A549 (cell line): ENCODE measurements at regions not wholly inside any gene's neighbourhood (a gene's known extent, or its start where the extent isn't known, plus 50 kb on each side); places are given as distances from the start of the nearest gene placed in this dataset.

Source experiments
- ATAC-seq, 2 experiments: fragments of 200-7000 bp in 1 of 2; fragments of >200 bp in 1 of 2; cut with Nextera tagmentation in 1 of 2; cut with Tn5 transposase in 1 of 2; 3 replicates each; pipeline versions ENCODE4 v1.8.0 to v1.9.1; 2018 to 2020; ENCODE audit warnings: mild to moderate bottlenecking in 1 of 2, moderate library complexity in 1 of 2
- CTCF ChIA-PET: fragments of 300-600 bp; sonication (Branson Sonifier 250); formaldehyde crosslinking; extraction: SDS; loops from one replicate; lab custom pipeline; 2021; ENCODE audit warnings: antibody characterized with exemption, inconsistent platforms; lab: Yijun Ruan, JAX
- POLR2A ChIA-PET: fragments of 350-600 bp; formaldehyde crosslinking; extraction: SDS; loops from one replicate; lab custom pipeline; 2021; ENCODE audit warnings: antibody characterized with exemption, inconsistent platforms; lab: Yijun Ruan, JAX
- DNase-seq, 2 experiments: peaks; one replicate each; pipeline versions ENCODE4 v3.0.0 to v3.0.0-alpha.2; 2011 to 2016; ENCODE audit warnings: low read depth in 1 of 2, low spot score in 1 of 2
- FAIRE-seq: peaks from 2 replicates; lab custom pipeline; 2011; peaks lifted over from hg19 to GRCh38; lab: Jason Lieb, UNC
- H3K27ac ChIP-seq, 2 experiments: fragments of >200 bp; sonication (Bioruptor Twin); formaldehyde crosslinking; 3 replicates each; pipeline ENCODE4 v1.5.1; 2016 to 2017
- H3K4me1 ChIP-seq: fragments of >200 bp; sonication (Bioruptor Twin); formaldehyde crosslinking; 3 replicates; pipeline ENCODE4 v1.6.1; 2016
- H3K4me2 ChIP-seq: fragments of >200 bp; sonication (Bioruptor Twin); formaldehyde crosslinking; 3 replicates; pipeline ENCODE4 v1.6.1; 2016
- H3K4me3 ChIP-seq: fragments of >200 bp; sonication (Bioruptor Twin); formaldehyde crosslinking; 3 replicates; pipeline ENCODE4 v1.5.1; 2016
- H3K9me3 ChIP-seq: fragments of >200 bp; sonication (Bioruptor Twin); formaldehyde crosslinking; 3 replicates; pipeline ENCODE4 v1.6.1; 2016
- ATOH8 ChIP-seq: fragments of 250-450 bp; sonication (Bioruptor Pico); IDR thresholded peaks from 2 replicates; pipeline ENCODE4 v1.5.0; 2020; ENCODE audit warnings: low read depth, mild to moderate bottlenecking, moderate library complexity
- BHLHE40 ChIP-seq: IDR thresholded peaks from 2 replicates; pipeline ENCODE4 v1.6.1; 2012; ENCODE audit warnings: low read depth, low read length, inconsistent platforms
- CBX8 ChIP-seq: fragments of 200-600 bp; sonication (generic); IDR thresholded peaks from 2 replicates; pipeline ENCODE4 v1.6.1; 2016
- CEBPB ChIP-seq, 2 experiments: fragments of >200 bp in 1 of 2; sonication (Bioruptor Twin) in 1 of 2; formaldehyde crosslinking in 1 of 2; IDR thresholded peaks; 2 replicates each; pipeline ENCODE4 v1.6.1; 2012 to 2016
- CHD4 ChIP-seq: fragments of 200-600 bp; sonication (generic); IDR thresholded peaks from 2 replicates; pipeline ENCODE4 v1.6.1; 2016; ENCODE audit warnings: antibody characterized with exemption, mild to moderate bottlenecking, borderline replicate concordance
- EHF ChIP-seq: fragments of 250-450 bp; sonication (Bioruptor Pico); IDR thresholded peaks from 2 replicates; pipeline ENCODE4 v1.5.0; 2020; ENCODE audit warnings: mild to moderate bottlenecking
- EHMT2 ChIP-seq: fragments of 200-600 bp; sonication (generic); IDR thresholded peaks from 2 replicates; pipeline ENCODE4 v1.6.1; 2016; ENCODE audit warnings: antibody characterized with exemption, low read depth, mild to moderate bottlenecking, moderate library complexity
- ELK1 ChIP-seq: fragments of 150-350 bp; IDR thresholded peaks from 2 replicates; pipeline ENCODE4 v1.6.1; 2014; ENCODE audit warnings: low read depth, mild to moderate bottlenecking, low read length
- EP300 ChIP-seq, 2 experiments: fragments of >200 bp; sonication (Bioruptor Twin); formaldehyde crosslinking; IDR thresholded peaks; 2 replicates in 1 of 2; 3 replicates in 1 of 2; pipeline ENCODE4 v1.6.1; 2016 to 2017
- FOSB ChIP-seq: fragments of 250-450 bp; sonication (Bioruptor Pico); IDR thresholded peaks from 2 replicates; pipeline ENCODE4 v1.5.0; 2020; ENCODE audit warnings: mild to moderate bottlenecking, moderate library complexity
- FOSL2 ChIP-seq, 2 experiments: fragments of 450-650 bp in 1 of 2; fragments of >200 bp in 1 of 2; sonication (Bioruptor Twin) in 1 of 2; formaldehyde crosslinking; IDR thresholded peaks; 2 replicates each; pipeline versions ENCODE4 v1.5.0 to v1.6.1; 2016 to 2020; ENCODE audit warnings: mild to moderate bottlenecking in 1 of 2, moderate library complexity in 1 of 2
- FOXS1 ChIP-seq: fragments of 250-450 bp; sonication (Bioruptor Pico); IDR thresholded peaks from 2 replicates; pipeline ENCODE4 v1.5.0; 2020; ENCODE audit warnings: mild to moderate bottlenecking, moderate library complexity
- HEYL ChIP-seq: fragments of 250-450 bp; sonication (Bioruptor Pico); IDR thresholded peaks from 2 replicates; pipeline ENCODE4 v1.8.0; 2021; ENCODE audit warnings: mild to moderate bottlenecking, moderate library complexity
- HMGXB4 ChIP-seq: fragments of 250-450 bp; sonication (Bioruptor Pico); IDR thresholded peaks from 2 replicates; pipeline ENCODE4 v1.5.0; 2021; ENCODE audit warnings: mild to moderate bottlenecking, moderate library complexity, borderline replicate concordance
- HOXA7 ChIP-seq: fragments of 250-450 bp; sonication (Bioruptor Pico); IDR thresholded peaks from 2 replicates; pipeline ENCODE4 v1.5.0; 2020; ENCODE audit warnings: mild to moderate bottlenecking, moderate library complexity
- HOXB13 ChIP-seq: fragments of 250-450 bp; sonication (Bioruptor Pico); IDR thresholded peaks from 2 replicates; pipeline ENCODE4 v1.5.0; 2020; ENCODE audit warnings: low read depth, mild to moderate bottlenecking, moderate library complexity
- HOXB5 ChIP-seq: fragments of 250-450 bp; sonication (Bioruptor Pico); IDR thresholded peaks from 2 replicates; pipeline ENCODE4 v1.5.0; 2020; ENCODE audit warnings: mild to moderate bottlenecking, moderate library complexity
- JUN ChIP-seq, 2 experiments: fragments of >200 bp; sonication (Bioruptor Twin); formaldehyde crosslinking; IDR thresholded peaks; 2 replicates in 1 of 2; 3 replicates in 1 of 2; pipeline ENCODE4 v1.6.1; 2016 to 2017
- KDM5A ChIP-seq: fragments of 200-600 bp; sonication (generic); IDR thresholded peaks from 2 replicates; pipeline ENCODE4 v1.6.1; 2016; ENCODE audit warnings: antibody characterized with exemption, mild to moderate bottlenecking
- MAX ChIP-seq: IDR thresholded peaks from 2 replicates; pipeline ENCODE4 v1.6.1; 2012
- MAZ ChIP-seq: fragments of 150-350 bp; IDR thresholded peaks from 2 replicates; pipeline ENCODE4 v1.6.1; 2014; ENCODE audit warnings: antibody characterized with exemption, low read depth, low read length, borderline replicate concordance
- PHF8 ChIP-seq: fragments of 200-600 bp; sonication (generic); IDR thresholded peaks from 2 replicates; pipeline ENCODE4 v1.6.1; 2016; ENCODE audit warnings: low read depth, mild to moderate bottlenecking, antibody characterized with exemption, moderate library complexity, borderline replicate concordance
- POLR2AphosphoS2 ChIP-seq: conservative IDR thresholded peaks from 2 replicates; pipeline ENCODE4 v1.6.1; 2012; ENCODE audit warnings: low read length, improper control_type of control experiment, inconsistent platforms
- RAD21 ChIP-seq, 2 experiments: fragments of >200 bp in 1 of 2; sonication (Bioruptor Twin) in 1 of 2; formaldehyde crosslinking in 1 of 2; IDR thresholded peaks in 1 of 2; conservative IDR thresholded peaks in 1 of 2; 2 replicates in 1 of 2; 3 replicates in 1 of 2; pipeline ENCODE4 v1.6.1; 2012 to 2018; ENCODE audit warnings: inconsistent platforms in 1 of 2
- RNF2 ChIP-seq: fragments of 200-600 bp; sonication (generic); IDR thresholded peaks from 2 replicates; pipeline ENCODE4 v1.6.1; 2016; ENCODE audit warnings: low read depth, mild to moderate bottlenecking, antibody characterized with exemption, moderate library complexity, borderline replicate concordance
- SMC3 ChIP-seq: fragments of >200 bp; sonication (Bioruptor Twin); formaldehyde crosslinking; IDR thresholded peaks from 3 replicates; pipeline ENCODE4 v1.6.1; 2018; ENCODE audit warnings: inconsistent platforms
- SREBF2 ChIP-seq: fragments of 450-650 bp; IDR thresholded peaks from 2 replicates; pipeline ENCODE4 v1.6.1; 2014; ENCODE audit warnings: mild to moderate bottlenecking, moderate library complexity
- TFCP2L1 ChIP-seq: fragments of 250-450 bp; sonication (Bioruptor Pico); IDR thresholded peaks from 2 replicates; pipeline ENCODE4 v1.5.0; 2021; ENCODE audit warnings: mild to moderate bottlenecking
- TP53 ChIP-seq: fragments of 250-450 bp; sonication (Bioruptor Pico); IDR thresholded peaks from 2 replicates; pipeline ENCODE4 v1.5.0; 2021; ENCODE audit warnings: mild to moderate bottlenecking, moderate library complexity
- ZNF302 ChIP-seq: fragments of 250-450 bp; sonication (Bioruptor Pico); IDR thresholded peaks from 2 replicates; pipeline ENCODE4 v1.9.0; 2021; ENCODE audit warnings: inconsistent platforms, mild to moderate bottlenecking, moderate library complexity
- WGBS: methylation state at CpG from one replicate; pipeline ENCODE4 v1.1.6; 2017; ENCODE audit errors: missing lambda C conversion rate; 5-methylcytosine and 5-hydroxymethylcytosine counted together

GRCh38 chr6:21355638-21356037, 237.9 kb upstream of the SOX4 start:
- FAIRE-seq (no peak), DNase-seq (no peak), ATAC-seq (no peak)
- no peak for TF ChIP-seq ELK1
- TF ChIP-seq MAZ: no peak
- no peak for TF ChIP-seq TP53 (CRISPR knock-in tag)
- TF ChIP-seq HOXB13 (CRISPR knock-in tag): no peak
- TF ChIP-seq RNF2: no peak
- no peak for TF ChIP-seq EP300 (IDR thresholded peaks at IDR 0.05)
- no peak for TF ChIP-seq SMC3
- TF ChIP-seq FOSL2 (IDR thresholded peaks at IDR 0.05): no peak
- TF ChIP-seq FOSL2 (CRISPR knock-in tag; IDR thresholded peaks at IDR 0.05): no peak
- TF ChIP-seq POLR2AphosphoS2: no peak
- TF ChIP-seq MAX: no peak
- TF ChIP-seq ATOH8 (CRISPR knock-in tag): no peak
- no peak for TF ChIP-seq EHF (CRISPR knock-in tag)
- no peak for TF ChIP-seq CEBPB (IDR thresholded peaks at IDR 0.05)
- no peak for TF ChIP-seq JUN (IDR thresholded peaks at IDR 0.05)
- TF ChIP-seq HMGXB4 (CRISPR knock-in tag): no peak
- ChIA-PET POLR2A (no interaction called here), CTCF (no interaction called here)
- H3K9me3 ChIP-seq: no peaks in the 10 kb centered on the region
- H3K27ac ChIP-seq: no peak overlapping the region
- H3K4me1 ChIP-seq: no peaks in the 10 kb centered on the region
- no peak overlapping the region for H3K4me3 ChIP-seq
- WGBS: 88% methylated on average over 4 of the region's 4 CpGs
- no peak overlapping the region for H3K4me2 ChIP-seq

- Histone ChIP-seq H3K4me3 (no peak overlapping the region), H3K4me2 (no peak overlapping the region), H3K9me3 (no peaks in the 10 kb centered on the region), H3K4me1 (no peaks in the 10 kb centered on the region), H3K27ac (no peak overlapping the region)
- no peak for TF ChIP-seq CBX8
- no peak for TF ChIP-seq FOSB (CRISPR knock-in tag)
- TF ChIP-seq FOSL2 (IDR thresholded peaks at IDR 0.05): no peak
- TF ChIP-seq FOSL2 (CRISPR knock-in tag; IDR thresholded peaks at IDR 0.05): no peak
- TF ChIP-seq HOXB5 (CRISPR knock-in tag): no peak
- no peak for TF ChIP-seq BHLHE40
- TF ChIP-seq TFCP2L1: no peak
- no peak for TF ChIP-seq JUN (IDR thresholded peaks at IDR 0.05)
- TF ChIP-seq EHMT2: no peak
- TF ChIP-seq FOXS1 (CRISPR knock-in tag): no peak
- no peak for TF ChIP-seq ZNF302 (CRISPR knock-in tag)
- TF ChIP-seq CHD4: no peak
- no peak for TF ChIP-seq RAD21 (conservative IDR thresholded peaks at IDR 0.05 in 1 of 2, IDR thresholded peaks at IDR 0.05 in 1 of 2)
- TF ChIP-seq ELK1: no peak
- TF ChIP-seq HEYL: no peak
- no peak for TF ChIP-seq HOXA7 (CRISPR knock-in tag)
- no peak for TF ChIP-seq HOXB13 (CRISPR knock-in tag)
- no peak for TF ChIP-seq PHF8
- no peak for TF ChIP-seq SREBF2
- no peak for TF ChIP-seq MAX
- TF ChIP-seq KDM5A: no peak
- WGBS: 98% methylated on average over 7 of the region's 8 CpGs
- no peak for ATAC-seq
- ChIA-PET POLR2A (no interaction called here), CTCF (no interaction called here)
- FAIRE-seq: no peak
- DNase-seq: no peak
Measured at GRCh38 chr6:21357262-21357661, 236.3 kb upstream of the SOX4 start.
